ENCODE measurements at regions not wholly inside any gene's neighbourhood (a gene's known extent, or its start where the extent isn't known, plus 50 kb on each side); places are given as distances from the start of the nearest gene placed in this dataset.

- DNase-seq: no peak
Measured at GRCh38 chr20:11267762-11268335, 594.0 kb upstream of the JAG1 start.

GRCh38 chr20:11270566-11270965 is 596.8 kb upstream of the JAG1 start:
- DNase-seq: no peak

GRCh38 chr20:11271319-11271718 is 597.5 kb upstream of the JAG1 start:
- no peak for DNase-seq

- no peak for DNase-seq
Measured at GRCh38 chr20:11271920-11272594, 598.3 kb upstream of the JAG1 start.

GRCh38 chr20:11274141-11274594 is 600.4 kb upstream of the JAG1 start:
- peak in 1 of 2 donors; percentile 81 for DNase-seq

- DNase-seq: no peak
Measured at GRCh38 chr20:11275740-11276139, 601.9 kb upstream of the JAG1 start.

GRCh38 chr20:11277170-11277569 is 603.4 kb upstream of the JAG1 start:
- DNase-seq: no peak

- DNase-seq: no peak
Measured at GRCh38 chr20:11277858-11278257, 604.1 kb upstream of the JAG1 start.

- no peak for DNase-seq
Measured at GRCh38 chr20:11278461-11278860, 604.7 kb upstream of the JAG1 start.

GRCh38 chr20:11281240-11281639 is 607.4 kb upstream of the JAG1 start:
- DNase-seq: no peak

- DNase-seq: no peak
Measured at GRCh38 chr20:11281768-11282167, 608.0 kb upstream of the JAG1 start.

- DNase-seq: no peak
Measured at GRCh38 chr20:11287126-11287525, 613.3 kb upstream of the JAG1 start.

- DNase-seq: no peak
Measured at GRCh38 chr20:11296221-11296620, 621.5 kb upstream of the BTBD3 start.

GRCh38 chr20:11296951-11297350 is 620.7 kb upstream of the BTBD3 start:
- DNase-seq: no peak

- no peak for DNase-seq
Measured at GRCh38 chr20:11301699-11302098, 616.0 kb upstream of the BTBD3 start.

GRCh38 chr20:11302436-11302835 is 615.3 kb upstream of the BTBD3 start:
- no peak for DNase-seq

- no peak for DNase-seq
Measured at GRCh38 chr20:11304795-11305194, 612.9 kb upstream of the BTBD3 start.

- DNase-seq: no peak
Measured at GRCh38 chr20:11305406-11305805, 612.3 kb upstream of the BTBD3 start.

GRCh38 chr20:11311659-11312224 is 606.0 kb upstream of the BTBD3 start:
- no peak for DNase-seq

- DNase-seq: no peak
Measured at GRCh38 chr20:11315525-11315924, 602.2 kb upstream of the BTBD3 start.

GRCh38 chr20:11316244-11316643 is 601.4 kb upstream of the BTBD3 start:
- no peak for DNase-seq

- DNase-seq: no peak
Measured at GRCh38 chr20:11320033-11320432, 597.7 kb upstream of the BTBD3 start.

GRCh38 chr20:11323816-11324215 is 593.9 kb upstream of the BTBD3 start:
- no peak for DNase-seq

GRCh38 chr20:11324990-11325389 is 592.7 kb upstream of the BTBD3 start:
- no peak for DNase-seq

GRCh38 chr20:11328839-11329238 is 588.9 kb upstream of the BTBD3 start:
- no peak for DNase-seq
